ENCODE measurements at regions not wholly inside any gene's neighbourhood (a gene's known extent, or its start where the extent isn't known, plus 50 kb on each side); places are given as distances from the start of the nearest gene placed in this dataset.

GRCh38 chr12:125243811-125244210 is 178.6 kb downstream of the AACS start:
- TF ChIP-seq, protein P1, sequence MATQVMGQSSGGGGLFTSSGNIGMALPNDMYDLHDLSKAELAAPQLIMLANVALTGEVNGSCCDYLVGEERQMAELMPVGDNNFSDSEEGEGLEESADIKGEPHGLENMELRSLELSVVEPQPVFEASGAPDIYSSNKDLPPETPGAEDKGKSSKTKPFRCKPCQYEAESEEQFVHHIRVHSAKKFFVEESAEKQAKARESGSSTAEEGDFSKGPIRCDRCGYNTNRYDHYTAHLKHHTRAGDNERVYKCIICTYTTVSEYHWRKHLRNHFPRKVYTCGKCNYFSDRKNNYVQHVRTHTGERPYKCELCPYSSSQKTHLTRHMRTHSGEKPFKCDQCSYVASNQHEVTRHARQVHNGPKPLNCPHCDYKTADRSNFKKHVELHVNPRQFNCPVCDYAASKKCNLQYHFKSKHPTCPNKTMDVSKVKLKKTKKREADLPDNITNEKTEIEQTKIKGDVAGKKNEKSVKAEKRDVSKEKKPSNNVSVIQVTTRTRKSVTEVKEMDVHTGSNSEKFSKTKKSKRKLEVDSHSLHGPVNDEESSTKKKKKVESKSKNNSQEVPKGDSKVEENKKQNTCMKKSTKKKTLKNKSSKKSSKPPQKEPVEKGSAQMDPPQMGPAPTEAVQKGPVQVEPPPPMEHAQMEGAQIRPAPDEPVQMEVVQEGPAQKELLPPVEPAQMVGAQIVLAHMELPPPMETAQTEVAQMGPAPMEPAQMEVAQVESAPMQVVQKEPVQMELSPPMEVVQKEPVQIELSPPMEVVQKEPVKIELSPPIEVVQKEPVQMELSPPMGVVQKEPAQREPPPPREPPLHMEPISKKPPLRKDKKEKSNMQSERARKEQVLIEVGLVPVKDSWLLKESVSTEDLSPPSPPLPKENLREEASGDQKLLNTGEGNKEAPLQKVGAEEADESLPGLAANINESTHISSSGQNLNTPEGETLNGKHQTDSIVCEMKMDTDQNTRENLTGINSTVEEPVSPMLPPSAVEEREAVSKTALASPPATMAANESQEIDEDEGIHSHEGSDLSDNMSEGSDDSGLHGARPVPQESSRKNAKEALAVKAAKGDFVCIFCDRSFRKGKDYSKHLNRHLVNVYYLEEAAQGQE (IDR thresholded peaks at IDR 0.05; ENCODE audit: low read depth) = no peak
- no peak for TF ChIP-seq CREB1 (IDR thresholded peaks at IDR 0.05; ENCODE audit: low read depth)
- no peak for TF ChIP-seq EP300 (IDR thresholded peaks at IDR 0.05; ENCODE audit: borderline replicate concordance)
- TF ChIP-seq, protein P2, sequence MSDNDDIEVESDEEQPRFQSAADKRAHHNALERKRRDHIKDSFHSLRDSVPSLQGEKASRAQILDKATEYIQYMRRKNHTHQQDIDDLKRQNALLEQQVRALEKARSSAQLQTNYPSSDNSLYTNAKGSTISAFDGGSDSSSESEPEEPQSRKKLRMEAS (IDR thresholded peaks at IDR 0.05) = no peak
- no peak for TF ChIP-seq YY1 (IDR thresholded peaks at IDR 0.05; ENCODE audit: low read depth)
- no peak for TF ChIP-seq TAF1 (IDR thresholded peaks at IDR 0.05; ENCODE audit: low read depth)
- no peak for TF ChIP-seq CEBPB (IDR thresholded peaks at IDR 0.05)
- TF ChIP-seq FOXM1 (IDR thresholded peaks at IDR 0.05; ENCODE audit: borderline replicate concordance, low read depth) = no peak
- TF ChIP-seq RAD21 (IDR thresholded peaks at IDR 0.05; ENCODE audit: low read depth) = no peak
- TF ChIP-seq NFIC (IDR thresholded peaks at IDR 0.05) = no peak
- TF ChIP-seq USF1 (IDR thresholded peaks at IDR 0.05) = no peak
- no peak for TF ChIP-seq TCF12 (IDR thresholded peaks at IDR 0.05; ENCODE audit: low read depth)
- TF ChIP-seq ZBTB7A (IDR thresholded peaks at IDR 0.05; ENCODE audit: low read depth) = no peak
- TF ChIP-seq EGR1 (IDR thresholded peaks at IDR 0.05) = no peak
